ENCODE measurements at regions not wholly inside any gene's neighbourhood (a gene's known extent, or its start where the extent isn't known, plus 50 kb on each side); places are given as distances from the start of the nearest gene placed in this dataset.

- no peak overlapping the region for H3K4me2 ChIP-seq (ENCODE audit: low read length)
- H3K9ac ChIP-seq (ENCODE audit: low read depth, low read length): no peak overlapping the region
- H3K4me3 ChIP-seq (ENCODE audit: low read length): no peak overlapping the region
- no peaks in the 10 kb centered on the region for H3K9me3 ChIP-seq (replicated peaks; ENCODE audit: low read length)
- H3K27me3 ChIP-seq (ENCODE audit: control insufficient read depth, insufficient read depth, low read length): no peaks in the 10 kb centered on the region
- no peaks in the 10 kb centered on the region for H3K4me1 ChIP-seq (ENCODE audit: control insufficient read depth, insufficient read depth, low read length)
- H3K36me3 ChIP-seq (ENCODE audit: insufficient read depth, low read length): no peaks in the 10 kb centered on the region
Measured at GRCh38 chr5:6269925-6270324, 108.4 kb downstream of the MED10 start.

DNA sequence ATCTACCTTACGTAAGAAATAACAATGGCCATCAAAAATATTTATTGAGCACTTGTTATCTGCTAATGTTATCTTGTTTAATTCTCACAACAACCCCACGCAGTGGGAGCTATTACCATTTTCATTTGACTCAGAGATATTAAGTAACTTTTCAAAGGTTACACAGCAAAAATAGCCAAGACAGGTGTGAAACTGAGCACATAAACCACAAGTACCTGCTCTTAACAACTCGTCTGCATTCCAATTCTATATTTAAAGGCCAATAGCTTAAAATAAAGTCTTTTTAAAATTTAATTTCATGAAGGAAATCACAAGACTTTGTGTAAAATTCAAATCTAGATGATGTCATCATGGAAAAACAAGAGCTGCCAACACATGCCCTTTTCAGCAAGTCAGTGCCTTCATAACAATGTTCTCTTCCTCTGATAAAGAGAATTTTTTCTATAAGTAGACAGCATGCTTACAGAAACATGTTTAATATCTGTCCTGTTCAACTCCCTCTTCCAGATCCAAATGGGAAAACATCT lies 111.6 kb downstream of the MED10 start:
- no peak overlapping the region for H3K4me3 ChIP-seq (ENCODE audit: low read length)
- no peak overlapping the region for H3K9ac ChIP-seq (ENCODE audit: low read depth, low read length)
- H3K4me1 ChIP-seq (ENCODE audit: control insufficient read depth, insufficient read depth, low read length): no peaks in the 10 kb centered on the region

DNA sequence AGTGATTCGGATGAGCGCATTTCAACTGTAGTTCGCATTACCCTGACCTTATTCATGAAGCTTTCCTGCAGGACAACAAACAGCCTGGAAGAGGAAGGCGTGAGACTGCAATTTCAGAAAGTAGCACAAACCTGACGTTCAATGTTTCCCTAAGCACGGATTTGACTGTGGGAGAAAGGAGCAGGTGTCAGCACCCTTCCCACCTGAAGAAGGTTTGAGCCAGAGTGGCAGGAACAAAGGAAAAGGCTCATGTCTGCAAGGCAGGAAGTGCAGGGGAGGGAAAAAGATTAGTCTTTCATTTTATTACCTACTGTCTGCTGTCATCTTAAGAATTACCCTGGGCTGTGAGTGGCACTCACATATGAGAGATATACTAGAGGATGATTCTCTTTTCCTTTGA lies 114.0 kb downstream of the MED10 start:
- no peaks in the 10 kb centered on the region for H3K36me3 ChIP-seq (ENCODE audit: insufficient read depth, low read length)
- H3K27me3 ChIP-seq (ENCODE audit: control insufficient read depth, insufficient read depth, low read length): no peaks in the 10 kb centered on the region
- H3K9ac ChIP-seq (ENCODE audit: low read depth, low read length): no peak overlapping the region
- no peaks in the 10 kb centered on the region for H3K4me1 ChIP-seq (ENCODE audit: control insufficient read depth, insufficient read depth, low read length)
- no peaks in the 10 kb centered on the region for H3K9me3 ChIP-seq (replicated peaks; ENCODE audit: low read length)
- no peak overlapping the region for H3K4me3 ChIP-seq (ENCODE audit: low read length)
- no peak overlapping the region for H3K4me2 ChIP-seq (ENCODE audit: low read length)

More for the DNA sequence above, 111.6 kb downstream of the MED10 start:
- Histone ChIP-seq H3K36me3 (ENCODE audit: insufficient read depth, low read length) (no peaks in the 10 kb centered on the region), H3K9me3 (replicated peaks; ENCODE audit: low read length) (no peaks in the 10 kb centered on the region), H3K27me3 (ENCODE audit: control insufficient read depth, insufficient read depth, low read length) (no peaks in the 10 kb centered on the region), H3K4me2 (ENCODE audit: low read length) (no peak overlapping the region)

GRCh38 chr5:6262651-6263363 lies 115.5 kb downstream of the MED10 start:
- H3K36me3 ChIP-seq (ENCODE audit: insufficient read depth, low read length): no peaks in the 10 kb centered on the region

GRCh38 chr5:6261668-6262067 lies 116.7 kb downstream of the MED10 start:
- Histone ChIP-seq H3K9ac (ENCODE audit: low read depth, low read length) (no peak overlapping the region), H3K36me3 (ENCODE audit: insufficient read depth, low read length) (no peaks in the 10 kb centered on the region), H3K4me2 (ENCODE audit: low read length) (no peak overlapping the region), H3K27me3 (ENCODE audit: control insufficient read depth, insufficient read depth, low read length) (no peaks in the 10 kb centered on the region), H3K4me1 (ENCODE audit: control insufficient read depth, insufficient read depth, low read length) (no peaks in the 10 kb centered on the region), H3K9me3 (replicated peaks; ENCODE audit: low read length) (peaks cover 5% of the 10 kb centered on the region), H3K4me3 (ENCODE audit: low read length) (no peak overlapping the region)

More at GRCh38 chr5:6262651-6263363, 115.5 kb downstream of the MED10 start:
- Histone ChIP-seq H3K9me3 (replicated peaks; ENCODE audit: low read length) (peaks cover 5% of the 10 kb centered on the region), H3K4me2 (ENCODE audit: low read length) (no peak overlapping the region), H3K27me3 (ENCODE audit: control insufficient read depth, insufficient read depth, low read length) (no peaks in the 10 kb centered on the region), H3K9ac (ENCODE audit: low read depth, low read length) (no peak overlapping the region), H3K4me1 (ENCODE audit: control insufficient read depth, insufficient read depth, low read length) (no peaks in the 10 kb centered on the region), H3K4me3 (ENCODE audit: low read length) (no peak overlapping the region)

GRCh38 chr5:6261256-6261655 lies 117.1 kb downstream of the MED10 start:
- Histone ChIP-seq H3K4me1 (ENCODE audit: control insufficient read depth, insufficient read depth, low read length) (no peaks in the 10 kb centered on the region), H3K9ac (ENCODE audit: low read depth, low read length) (no peak overlapping the region), H3K36me3 (ENCODE audit: insufficient read depth, low read length) (no peaks in the 10 kb centered on the region), H3K4me2 (ENCODE audit: low read length) (no peak overlapping the region), H3K9me3 (replicated peaks; ENCODE audit: low read length) (peaks cover 5% of the 10 kb centered on the region), H3K4me3 (ENCODE audit: low read length) (no peak overlapping the region), H3K27me3 (ENCODE audit: control insufficient read depth, insufficient read depth, low read length) (no peaks in the 10 kb centered on the region)

GRCh38 chr5:6260846-6261245 lies 117.5 kb downstream of the MED10 start:
- Histone ChIP-seq H3K4me2 (ENCODE audit: low read length) (no peak overlapping the region), H3K4me1 (ENCODE audit: control insufficient read depth, insufficient read depth, low read length) (no peaks in the 10 kb centered on the region), H3K9ac (ENCODE audit: low read depth, low read length) (no peak overlapping the region), H3K27me3 (ENCODE audit: control insufficient read depth, insufficient read depth, low read length) (no peaks in the 10 kb centered on the region), H3K9me3 (replicated peaks; ENCODE audit: low read length) (peaks cover 5% of the 10 kb centered on the region), H3K36me3 (ENCODE audit: insufficient read depth, low read length) (no peaks in the 10 kb centered on the region), H3K4me3 (ENCODE audit: low read length) (no peak overlapping the region)

GRCh38 chr5:6256901-6257300 lies 121.4 kb downstream of the MED10 start:
- Histone ChIP-seq H3K9me3 (replicated peaks; ENCODE audit: low read length) (peaks cover 5% of the 10 kb centered on the region), H3K4me3 (ENCODE audit: low read length) (no peak overlapping the region)

DNA sequence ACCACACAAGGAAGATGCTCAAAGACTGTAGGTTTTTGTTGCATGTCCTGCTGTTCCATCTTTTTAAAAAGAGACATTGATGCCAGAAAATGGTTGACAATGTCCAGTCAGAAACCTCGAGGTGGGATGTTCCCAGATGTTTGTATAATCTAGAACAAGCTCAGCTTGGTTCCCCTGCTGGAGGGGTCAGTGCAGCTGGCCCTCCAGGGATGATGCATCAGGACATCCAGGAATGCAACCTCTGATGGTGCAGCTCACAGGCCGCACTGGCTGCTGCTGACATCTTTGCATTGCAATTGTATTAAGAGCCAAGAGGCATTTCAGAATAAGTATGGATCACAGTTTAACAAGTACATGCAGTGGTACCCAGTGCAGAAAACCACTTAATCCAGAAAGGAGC lies 122.4 kb downstream of the MED10 start:
- Histone ChIP-seq H3K27me3 (ENCODE audit: control insufficient read depth, insufficient read depth, low read length) (no peaks in the 10 kb centered on the region), H3K36me3 (ENCODE audit: insufficient read depth, low read length) (no peaks in the 10 kb centered on the region), H3K4me3 (ENCODE audit: low read length) (no peak overlapping the region), H3K4me1 (ENCODE audit: control insufficient read depth, insufficient read depth, low read length) (no peaks in the 10 kb centered on the region), H3K4me2 (ENCODE audit: low read length) (no peak overlapping the region), H3K9me3 (replicated peaks; ENCODE audit: low read length) (peaks cover 5% of the 10 kb centered on the region), H3K9ac (ENCODE audit: low read depth, low read length) (no peak overlapping the region)

More at GRCh38 chr5:6256901-6257300, 121.4 kb downstream of the MED10 start:
- H3K36me3 ChIP-seq (ENCODE audit: insufficient read depth, low read length): no peaks in the 10 kb centered on the region
- H3K4me2 ChIP-seq (ENCODE audit: low read length): no peak overlapping the region
- no peak overlapping the region for H3K9ac ChIP-seq (ENCODE audit: low read depth, low read length)
- no peaks in the 10 kb centered on the region for H3K4me1 ChIP-seq (ENCODE audit: control insufficient read depth, insufficient read depth, low read length)
- H3K27me3 ChIP-seq (ENCODE audit: control insufficient read depth, insufficient read depth, low read length): no peaks in the 10 kb centered on the region

- Histone ChIP-seq H3K9me3 (replicated peaks; ENCODE audit: low read length) (peaks cover 4% of the 10 kb centered on the region), H3K9ac (ENCODE audit: low read depth, low read length) (no peak overlapping the region), H3K4me1 (ENCODE audit: control insufficient read depth, insufficient read depth, low read length) (no peaks in the 10 kb centered on the region), H3K27me3 (ENCODE audit: control insufficient read depth, insufficient read depth, low read length) (no peaks in the 10 kb centered on the region), H3K4me2 (ENCODE audit: low read length) (no peak overlapping the region), H3K4me3 (ENCODE audit: low read length) (no peak overlapping the region), H3K36me3 (ENCODE audit: insufficient read depth, low read length) (no peaks in the 10 kb centered on the region)
Measured at GRCh38 chr5:6253846-6254245, 124.5 kb downstream of the MED10 start.

DNA sequence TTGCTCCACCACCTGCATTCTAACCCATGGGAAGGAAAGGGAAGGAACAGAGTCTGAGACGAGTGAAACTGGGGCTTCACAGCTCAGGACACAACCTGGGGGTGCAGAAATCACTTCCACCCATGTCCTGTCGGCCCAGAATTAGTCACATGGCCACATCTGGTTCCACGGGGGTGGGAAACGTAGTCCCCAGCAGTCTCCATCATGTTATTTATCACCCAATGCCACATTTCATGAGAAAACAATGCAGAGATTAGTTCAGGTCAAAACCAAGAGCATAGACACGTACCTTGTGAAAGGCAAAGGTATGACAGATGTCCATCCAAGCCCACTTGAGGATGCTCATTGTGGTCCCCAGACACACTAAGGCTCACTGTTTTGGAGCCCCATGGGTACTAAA lies 125.1 kb downstream of the MED10 start:
- no peaks in the 10 kb centered on the region for H3K9me3 ChIP-seq (replicated peaks; ENCODE audit: low read length)
- no peaks in the 10 kb centered on the region for H3K36me3 ChIP-seq (ENCODE audit: insufficient read depth, low read length)
- H3K4me3 ChIP-seq (ENCODE audit: low read length): no peak overlapping the region

DNA sequence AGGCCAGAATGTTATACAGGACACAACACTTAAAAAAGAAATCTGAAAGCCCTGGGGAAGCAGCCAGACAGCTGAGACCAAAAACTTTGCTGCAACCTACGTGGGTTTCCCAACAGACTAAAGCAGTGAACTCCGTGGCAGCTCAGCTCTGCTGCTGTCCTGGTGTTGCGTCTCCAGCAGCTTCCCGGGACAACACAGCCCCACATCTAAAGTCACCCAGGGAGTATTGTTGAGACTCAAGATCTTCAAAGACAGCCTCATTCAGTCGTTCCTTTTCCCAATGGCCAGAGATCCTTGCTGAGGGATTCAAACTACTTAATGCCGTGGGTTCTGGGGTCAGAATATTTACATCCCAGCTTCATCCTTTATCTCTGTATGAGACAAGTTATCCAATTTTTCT lies 125.8 kb downstream of the MED10 start:
- no peaks in the 10 kb centered on the region for H3K4me1 ChIP-seq (ENCODE audit: control insufficient read depth, insufficient read depth, low read length)
- no peak overlapping the region for H3K4me2 ChIP-seq (ENCODE audit: low read length)
- no peaks in the 10 kb centered on the region for H3K9me3 ChIP-seq (replicated peaks; ENCODE audit: low read length)
- H3K36me3 ChIP-seq (ENCODE audit: insufficient read depth, low read length): no peaks in the 10 kb centered on the region
- H3K27me3 ChIP-seq (ENCODE audit: control insufficient read depth, insufficient read depth, low read length): no peaks in the 10 kb centered on the region
- H3K9ac ChIP-seq (ENCODE audit: low read depth, low read length): no peak overlapping the region
- H3K4me3 ChIP-seq (ENCODE audit: low read length): no peak overlapping the region

More for the DNA sequence above, 125.1 kb downstream of the MED10 start:
- Histone ChIP-seq H3K4me2 (ENCODE audit: low read length) (no peak overlapping the region), H3K4me1 (ENCODE audit: control insufficient read depth, insufficient read depth, low read length) (no peaks in the 10 kb centered on the region), H3K27me3 (ENCODE audit: control insufficient read depth, insufficient read depth, low read length) (no peaks in the 10 kb centered on the region), H3K9ac (ENCODE audit: low read depth, low read length) (no peak overlapping the region)
